ENCODE measurements at regions not wholly inside any gene's neighbourhood (a gene's known extent, or its start where the extent isn't known, plus 50 kb on each side); places are given as distances from the start of the nearest gene placed in this dataset.
A peak's percentile ranks its signal among the peaks of the same experiment; 100 is the strongest.

- no peak for DNase-seq
- H3K27me3 ChIP-seq = no peaks in the 10 kb centered on the region
- no peaks in the 10 kb centered on the region for H3K9me3 ChIP-seq
- H3K36me3 ChIP-seq = no peaks in the 10 kb centered on the region
- no peak overlapping the region for H3K4me3 ChIP-seq
Observed at GRCh38 chr10:10765017-10765416, 252.7 kb upstream of the CELF2 start.

GRCh38 chr10:10772411-10772810 is 245.3 kb upstream of the CELF2 start:
- no peak overlapping the region for H3K4me3 ChIP-seq
- no peaks in the 10 kb centered on the region for H3K9me3 ChIP-seq
- no peak for DNase-seq
- H3K36me3 ChIP-seq = no peaks in the 10 kb centered on the region
- no peaks in the 10 kb centered on the region for H3K27me3 ChIP-seq

DNA sequence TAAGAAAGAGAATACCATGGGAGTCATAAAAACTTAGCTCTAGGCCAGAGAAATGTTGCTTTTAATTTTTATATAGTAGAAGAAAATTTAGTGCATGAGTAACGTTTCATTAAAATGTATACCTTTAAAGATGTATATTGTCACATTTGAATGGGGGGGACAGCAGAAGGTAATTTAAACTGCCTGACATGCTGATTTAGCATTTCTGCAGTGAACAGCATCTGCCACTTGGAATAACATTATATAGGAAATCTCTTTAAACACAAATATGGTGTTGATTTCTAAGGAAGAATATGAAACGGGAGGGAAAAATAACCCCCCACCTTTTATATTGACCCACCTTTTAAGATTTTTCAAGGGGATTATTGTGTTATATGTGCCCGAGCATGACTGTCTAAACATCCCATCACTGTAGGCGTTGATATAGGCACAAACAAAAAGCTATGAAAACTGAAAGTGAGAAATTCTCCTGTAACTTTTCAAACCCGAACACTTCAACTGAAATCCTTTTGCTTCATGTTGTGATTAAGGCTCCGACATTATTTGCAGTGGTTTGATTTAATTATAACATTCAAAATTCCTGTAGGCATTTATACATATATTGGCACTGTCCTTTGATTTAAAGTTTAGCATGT is 244.7 kb upstream of the CELF2 start:
- Histone ChIP-seq H3K36me3 (no peaks in the 10 kb centered on the region), H3K27me3 (no peaks in the 10 kb centered on the region), H3K4me3 (peak overlapping the region; percentile 24), H3K9me3 (no peaks in the 10 kb centered on the region)
- DNase-seq = no peak

DNA sequence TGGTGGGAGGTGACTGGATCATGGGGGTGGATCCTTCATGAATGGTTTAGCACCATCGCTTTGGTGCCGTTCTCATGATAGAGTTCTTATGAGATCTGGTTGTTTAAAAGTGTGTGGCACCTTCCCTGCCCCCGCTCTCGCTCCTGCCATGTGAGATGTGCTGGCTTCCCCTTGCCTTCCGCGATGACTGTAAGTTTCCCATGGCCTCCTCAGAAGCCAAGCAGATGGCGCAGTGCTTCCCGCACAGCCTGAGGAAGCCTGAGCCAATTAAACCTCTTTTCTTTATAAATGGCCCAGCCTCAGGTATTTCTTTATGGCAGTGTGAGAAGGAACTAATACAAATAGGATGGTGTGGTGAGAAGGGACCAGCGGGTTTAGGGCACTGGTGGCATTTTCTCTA is 243.3 kb upstream of the CELF2 start:
- H3K27me3 ChIP-seq = no peaks in the 10 kb centered on the region
- no peak overlapping the region for H3K4me3 ChIP-seq
- no peaks in the 10 kb centered on the region for H3K9me3 ChIP-seq
- no peak for DNase-seq
- no peaks in the 10 kb centered on the region for H3K36me3 ChIP-seq

- Histone ChIP-seq H3K27me3 (no peaks in the 10 kb centered on the region), H3K36me3 (no peaks in the 10 kb centered on the region), H3K4me3 (no peak overlapping the region), H3K9me3 (no peaks in the 10 kb centered on the region)
- DNase-seq = no peak
Observed at GRCh38 chr10:10776363-10776762, 241.3 kb upstream of the CELF2 start.

GRCh38 chr10:10777279-10777678 is 240.4 kb upstream of the CELF2 start:
- Histone ChIP-seq H3K36me3 (no peaks in the 10 kb centered on the region), H3K9me3 (0 out of 2 replicates have a peak, but pooled peaks cover under 1% of the 10 kb centered on the region), H3K27me3 (no peaks in the 10 kb centered on the region), H3K4me3 (no peak overlapping the region)
- DNase-seq = no peak

- Histone ChIP-seq H3K27me3 (no peaks in the 10 kb centered on the region), H3K36me3 (no peaks in the 10 kb centered on the region), H3K4me3 (no peak overlapping the region), H3K9me3 (peaks cover 4% of the 10 kb centered on the region; the same call in 1 of the 2 replicates)
- DNase-seq = no peak
Observed at GRCh38 chr10:10777723-10778122, 239.9 kb upstream of the CELF2 start.

DNA sequence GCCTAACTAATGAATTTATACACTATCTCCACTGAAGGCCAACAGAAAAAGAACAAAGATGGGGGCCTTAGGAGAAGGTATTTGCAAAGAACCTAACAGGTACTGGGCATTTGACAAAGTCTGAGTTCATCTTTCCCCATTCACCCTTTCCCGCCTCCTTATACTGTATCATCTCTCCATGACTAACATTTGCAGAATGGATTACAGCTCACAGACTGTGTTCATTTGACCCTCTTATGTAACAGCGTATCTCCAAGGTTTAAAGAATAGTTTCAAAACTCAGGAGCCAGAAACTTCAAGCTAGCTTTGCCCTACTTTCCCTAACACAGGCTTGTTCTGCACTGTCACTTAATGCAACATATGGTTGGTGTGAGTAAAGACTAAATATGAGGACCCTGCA is 238.7 kb upstream of the CELF2 start:
- DNase-seq = no peak
- H3K36me3 ChIP-seq = peaks cover 6% of the 10 kb centered on the region
- peaks cover 5% of the 10 kb centered on the region; the same call in 1 of the 2 replicates for H3K9me3 ChIP-seq
- H3K27me3 ChIP-seq = no peaks in the 10 kb centered on the region
- no peak overlapping the region for H3K4me3 ChIP-seq

- H3K4me3 ChIP-seq = no peak overlapping the region
- H3K9me3 ChIP-seq = peaks cover 5% of the 10 kb centered on the region; the same call in 1 of the 2 replicates
- no peak for DNase-seq
- peaks cover 11% of the 10 kb centered on the region for H3K36me3 ChIP-seq
- no peaks in the 10 kb centered on the region for H3K27me3 ChIP-seq
Observed at GRCh38 chr10:10779511-10779910, 238.2 kb upstream of the CELF2 start.

DNA sequence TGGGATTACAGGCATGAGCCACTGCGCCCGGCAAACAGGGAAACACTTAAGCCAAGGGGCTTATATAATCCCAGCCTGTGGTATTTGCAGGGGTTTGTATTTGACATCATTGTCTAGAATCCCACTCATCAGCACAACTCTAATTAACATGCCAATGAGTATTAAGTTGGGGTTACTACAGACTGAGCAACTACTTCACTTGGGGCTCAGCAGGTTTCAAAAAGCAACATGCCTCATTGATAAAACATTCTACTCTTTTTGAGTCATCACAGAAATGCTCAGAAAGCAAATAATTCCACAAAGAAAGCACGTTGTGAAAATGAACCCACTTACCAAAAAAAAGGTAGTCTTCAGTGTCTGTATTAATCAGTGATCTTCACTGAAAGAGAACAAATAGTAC is 236.9 kb upstream of the CELF2 start:
- Histone ChIP-seq H3K36me3 (peaks cover 21% of the 10 kb centered on the region), H3K4me3 (no peak overlapping the region), H3K27me3 (no peaks in the 10 kb centered on the region), H3K9me3 (peaks cover 5% of the 10 kb centered on the region; the same call in 1 of the 2 replicates)
- no peak for DNase-seq

DNA sequence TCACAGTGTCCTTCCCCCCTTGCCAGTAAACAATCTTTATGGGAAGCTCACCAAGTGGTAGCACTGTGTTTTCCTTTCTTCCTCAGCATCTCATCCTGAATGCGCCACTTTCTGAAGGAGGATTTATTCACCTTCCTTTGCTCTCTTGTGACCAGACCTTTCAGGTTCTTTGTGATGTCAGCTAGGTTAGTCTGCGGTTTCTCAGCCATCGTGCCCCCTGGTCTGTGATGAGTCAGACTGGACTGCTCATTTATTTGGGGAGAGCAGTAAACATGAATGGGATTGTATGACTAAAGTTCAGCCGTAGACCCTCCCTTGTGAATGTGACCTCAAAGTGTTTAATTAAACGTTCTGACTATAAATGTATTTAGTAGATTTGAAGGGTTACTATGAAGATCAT is 235.1 kb upstream of the CELF2 start:
- no peak overlapping the region for H3K4me3 ChIP-seq
- no peak for DNase-seq
- no peaks in the 10 kb centered on the region for H3K27me3 ChIP-seq
- peaks cover 26% of the 10 kb centered on the region for H3K36me3 ChIP-seq
- peaks cover 5% of the 10 kb centered on the region; the same call in 1 of the 2 replicates for H3K9me3 ChIP-seq

- no peak overlapping the region for H3K4me3 ChIP-seq
- H3K36me3 ChIP-seq = peaks cover 30% of the 10 kb centered on the region
- H3K27me3 ChIP-seq = no peaks in the 10 kb centered on the region
- peaks cover 5% of the 10 kb centered on the region; the same call in 1 of the 2 replicates for H3K9me3 ChIP-seq
- DNase-seq = no peak
Observed at GRCh38 chr10:10785627-10786026, 232.0 kb upstream of the CELF2 start.

- H3K4me3 ChIP-seq = no peak overlapping the region
- H3K27me3 ChIP-seq = no peaks in the 10 kb centered on the region
- H3K9me3 ChIP-seq = peaks cover 5% of the 10 kb centered on the region; the same call in 1 of the 2 replicates
- no peak for DNase-seq
- peaks cover 35% of the 10 kb centered on the region for H3K36me3 ChIP-seq
Observed at GRCh38 chr10:10786109-10787090, 231.3 kb upstream of the CELF2 start.

DNA sequence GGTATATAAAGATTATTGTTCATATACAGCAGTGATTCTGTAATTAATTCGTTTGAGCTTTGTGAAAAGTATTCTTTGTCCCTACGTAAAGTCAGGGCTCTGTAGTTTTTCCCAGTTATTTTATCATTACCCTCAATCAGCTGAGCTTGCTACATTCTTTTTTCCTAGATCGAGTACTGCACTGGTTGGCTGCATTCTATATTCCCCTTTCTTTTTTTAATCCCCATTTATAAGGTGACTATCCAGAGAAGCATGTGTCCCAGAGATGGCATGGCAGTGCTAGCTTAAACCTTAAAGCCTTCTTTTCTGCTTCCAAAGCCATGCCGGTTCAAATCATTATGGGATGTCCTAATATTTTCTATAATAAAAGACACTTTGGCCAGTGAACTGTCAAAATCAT is 230.1 kb upstream of the CELF2 start:
- H3K9me3 ChIP-seq = peaks cover 2% of the 10 kb centered on the region; the same call in 1 of the 2 replicates
- H3K36me3 ChIP-seq = peaks cover 43% of the 10 kb centered on the region
- peak overlapping the region; percentile 15 for H3K4me3 ChIP-seq
- DNase-seq = no peak
- no peaks in the 10 kb centered on the region for H3K27me3 ChIP-seq

DNA sequence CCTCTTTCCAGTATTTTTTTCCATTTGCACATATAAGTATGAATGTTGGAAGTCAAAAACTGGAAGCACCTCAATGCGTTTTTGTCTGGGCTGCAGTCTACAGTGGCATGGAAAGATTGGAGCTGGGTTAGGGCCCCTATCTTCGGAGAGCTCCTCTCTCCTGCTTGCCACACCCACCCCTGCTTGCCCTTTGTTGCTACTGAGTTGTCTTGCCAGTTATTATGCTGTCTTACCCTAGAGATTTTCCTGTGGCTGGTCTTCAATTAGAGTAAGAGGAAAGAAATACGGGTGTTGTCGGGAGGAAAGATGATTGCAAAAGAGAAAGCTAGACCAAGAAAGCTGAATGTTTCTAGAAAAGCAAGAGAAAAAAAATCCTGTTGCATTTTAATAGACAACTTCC is 228.9 kb upstream of the CELF2 start:
- Histone ChIP-seq H3K4me3 (no peak overlapping the region), H3K36me3 (peaks cover 38% of the 10 kb centered on the region), H3K27me3 (no peaks in the 10 kb centered on the region), H3K9me3 (no peaks in the 10 kb centered on the region; the same call in 1 of the 2 replicates)
- peak; percentile 50 for DNase-seq

DNA sequence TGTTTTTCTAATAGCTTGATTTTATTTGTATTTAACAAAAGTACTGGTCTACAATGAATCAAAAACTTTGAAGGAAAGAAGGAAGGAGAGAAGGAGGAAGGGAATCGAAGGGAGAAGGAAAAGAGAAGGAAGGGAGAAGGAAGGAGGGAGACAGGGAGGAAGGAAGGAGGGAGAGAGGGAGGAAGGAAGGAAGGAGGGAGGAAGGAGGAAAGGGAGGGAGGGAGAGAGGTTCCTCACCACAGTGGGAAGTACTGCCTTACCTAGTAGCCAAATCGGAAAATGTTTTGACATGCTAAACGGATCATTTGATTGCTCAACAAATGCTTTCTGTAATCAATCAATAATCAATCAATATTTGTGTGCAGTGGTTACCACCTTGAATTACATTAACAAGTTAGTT is 225.8 kb upstream of the CELF2 start:
- DNase-seq = no peak
- peak overlapping the region; percentile 20; the same call in 1 of the 2 replicates for H3K4me3 ChIP-seq
- H3K36me3 ChIP-seq = peaks cover 17% of the 10 kb centered on the region
- H3K27me3 ChIP-seq = no peaks in the 10 kb centered on the region
- H3K9me3 ChIP-seq = no peaks in the 10 kb centered on the region

DNA sequence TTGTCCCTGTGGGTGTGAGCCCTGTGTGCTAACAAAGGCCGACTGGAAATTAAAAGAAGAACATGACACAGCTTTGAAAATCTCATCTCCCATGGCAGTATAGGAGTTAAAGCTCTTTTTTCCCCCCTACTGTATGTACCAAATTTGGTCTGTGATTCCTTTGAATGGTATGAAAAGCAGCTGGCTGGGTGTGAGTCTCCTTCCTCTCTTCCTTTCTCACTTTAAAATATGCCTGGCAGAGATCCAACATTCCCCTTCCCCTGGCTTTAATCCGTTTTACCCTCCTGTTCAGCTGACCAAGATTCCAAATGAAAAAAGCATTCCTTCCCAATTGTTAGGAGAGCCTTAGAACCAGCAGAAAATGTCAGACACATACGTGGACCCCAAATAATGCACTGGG is 225.0 kb upstream of the CELF2 start:
- DNase-seq = peak; percentile 66
- H3K4me3 ChIP-seq = peak overlapping the region; percentile 46
- peaks cover 17% of the 10 kb centered on the region for H3K36me3 ChIP-seq
- H3K27me3 ChIP-seq = no peaks in the 10 kb centered on the region
- H3K9me3 ChIP-seq = no peaks in the 10 kb centered on the region
